Endodermal cell (in vitro differentiated cells): ENCODE measurements at regions not wholly inside any gene's neighbourhood (a gene's known extent, or its start where the extent isn't known, plus 50 kb on each side); places are given as distances from the start of the nearest gene placed in this dataset.

Experiments used
- DNase-seq: peaks from one replicate; pipeline ENCODE4 v3.0.0-alpha.2; 2017
- H3K27ac ChIP-seq: 2 replicates; pipeline ENCODE4 v1.5.1; 2013; ENCODE audit warnings: mild to moderate bottlenecking, low read depth, low read length, moderate library complexity
- H3K27me3 ChIP-seq: 2 replicates; pipeline ENCODE4 v1.6.1; 2013; ENCODE audit warnings: mild to moderate bottlenecking, low read length, moderate library complexity; ENCODE audit not compliant: insufficient read depth, control insufficient read depth, poor library complexity, severe bottlenecking
- H3K36me3 ChIP-seq: 2 replicates; pipeline ENCODE4 v1.7.0; 2013; ENCODE audit warnings: mild to moderate bottlenecking, low read length, moderate library complexity; ENCODE audit not compliant: control insufficient read depth, insufficient read depth
- H3K4me1 ChIP-seq: one replicate; pipeline ENCODE4 v1.7.0; 2013; ENCODE audit warnings: low read length; ENCODE audit not compliant: control insufficient read depth, insufficient read depth
- H3K4me3 ChIP-seq: 2 replicates; pipeline ENCODE4 v1.5.1; 2013; ENCODE audit warnings: mild to moderate bottlenecking, low read length, moderate library complexity
- H3K9ac ChIP-seq: 2 replicates; pipeline ENCODE4 v1.6.1; 2013; ENCODE audit warnings: mild to moderate bottlenecking, low read length, moderate library complexity; ENCODE audit not compliant: poor library complexity, severe bottlenecking; ENCODE audit errors: extremely low read depth
- H3K9me3 ChIP-seq: 2 replicates; pipeline ENCODE4 v1.6.1; 2013; ENCODE audit warnings: mild to moderate bottlenecking, low read length, moderate library complexity; ENCODE audit not compliant: control insufficient read depth
- H3K27ac Mint-ChIP-seq: 2 replicates; pipeline ENCODE4 v1.8.0; 2020; ENCODE audit warnings: mixed read lengths
- H3K27me3 Mint-ChIP-seq: 2 replicates; pipeline ENCODE4 v1.8.0; 2021; ENCODE audit warnings: mild to moderate bottlenecking, mixed read lengths; ENCODE audit not compliant: insufficient read depth
- H3K36me3 Mint-ChIP-seq: 2 replicates; pipeline ENCODE4 v1.8.0; 2020; ENCODE audit warnings: low read depth, mixed read lengths
- H3K4me1 Mint-ChIP-seq: 2 replicates; pipeline ENCODE4 v1.8.0; 2020; ENCODE audit warnings: mixed read lengths
- H3K4me3 Mint-ChIP-seq: 2 replicates; pipeline ENCODE4 v1.8.0; 2020; ENCODE audit warnings: mild to moderate bottlenecking, moderate library complexity, mixed read lengths
- H3K9me3 Mint-ChIP-seq: 2 replicates; pipeline ENCODE4 v1.8.0; 2020; ENCODE audit warnings: mild to moderate bottlenecking, mixed read lengths
- WGBS, 2 experiments: methylation state at CpG; one replicate each; pipeline versions ENCODE4 v1.1.5 to v1.1.7; 2013; ENCODE audit warnings: missing lambda C conversion rate in 2 of 2, mixed read lengths in 1 of 2; ENCODE audit not compliant: insufficient coverage in 1 of 2, insufficient read length in 1 of 2; 5-methylcytosine and 5-hydroxymethylcytosine counted together
- TF ChIP-seq, protein P1 (sequence below): fragments of 200-600 bp; sonication (generic); conservative IDR thresholded peaks from 2 replicates; pipeline ENCODE4 v1.5.0; 2021; ENCODE audit warnings: antibody characterized with exemption, mild to moderate bottlenecking

DNA sequence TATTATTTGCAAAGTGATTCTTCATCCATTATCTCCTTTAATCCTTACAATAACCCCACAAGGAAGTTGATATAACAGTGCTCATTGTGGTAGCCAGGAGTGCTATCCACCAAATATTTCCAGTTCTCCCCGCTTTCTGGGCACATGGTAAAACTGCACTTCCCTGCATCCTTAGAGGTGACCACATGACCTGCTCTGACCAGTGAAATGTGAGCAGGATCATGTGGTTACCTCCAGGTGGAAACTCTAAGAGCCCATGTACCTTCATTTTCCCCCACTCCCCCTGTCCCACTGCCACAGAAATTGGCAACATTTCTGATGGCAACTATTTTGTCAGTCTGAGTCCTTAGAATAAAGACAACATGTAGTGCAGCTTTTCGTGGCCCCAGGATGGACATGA, 89.7 kb downstream of the MRPL46 start:
- DNase-seq = no peak
- Mint-ChIP-seq H3K4me1 (peaks cover 10% of the 10 kb centered on the region), H3K4me3 (no peak overlapping the region), H3K36me3 (no peaks in the 10 kb centered on the region), H3K27me3 (peaks cover 84% of the 10 kb centered on the region), H3K9me3 (peaks cover 4% of the 10 kb centered on the region), H3K27ac (no peak overlapping the region)
- TF ChIP-seq, protein P1, sequence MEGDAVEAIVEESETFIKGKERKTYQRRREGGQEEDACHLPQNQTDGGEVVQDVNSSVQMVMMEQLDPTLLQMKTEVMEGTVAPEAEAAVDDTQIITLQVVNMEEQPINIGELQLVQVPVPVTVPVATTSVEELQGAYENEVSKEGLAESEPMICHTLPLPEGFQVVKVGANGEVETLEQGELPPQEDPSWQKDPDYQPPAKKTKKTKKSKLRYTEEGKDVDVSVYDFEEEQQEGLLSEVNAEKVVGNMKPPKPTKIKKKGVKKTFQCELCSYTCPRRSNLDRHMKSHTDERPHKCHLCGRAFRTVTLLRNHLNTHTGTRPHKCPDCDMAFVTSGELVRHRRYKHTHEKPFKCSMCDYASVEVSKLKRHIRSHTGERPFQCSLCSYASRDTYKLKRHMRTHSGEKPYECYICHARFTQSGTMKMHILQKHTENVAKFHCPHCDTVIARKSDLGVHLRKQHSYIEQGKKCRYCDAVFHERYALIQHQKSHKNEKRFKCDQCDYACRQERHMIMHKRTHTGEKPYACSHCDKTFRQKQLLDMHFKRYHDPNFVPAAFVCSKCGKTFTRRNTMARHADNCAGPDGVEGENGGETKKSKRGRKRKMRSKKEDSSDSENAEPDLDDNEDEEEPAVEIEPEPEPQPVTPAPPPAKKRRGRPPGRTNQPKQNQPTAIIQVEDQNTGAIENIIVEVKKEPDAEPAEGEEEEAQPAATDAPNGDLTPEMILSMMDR = no peak
- Histone ChIP-seq H3K9me3 (no peaks in the 10 kb centered on the region), H3K27ac (no peak overlapping the region), H3K4me3 (no peak overlapping the region), H3K36me3 (no peaks in the 10 kb centered on the region), H3K27me3 (peaks cover 91% of the 10 kb centered on the region), H3K9ac (no peak overlapping the region), H3K4me1 (no peaks in the 10 kb centered on the region)
- WGBS, 2 experiments = 95 to 98% methylated on average over 2 of the region's 2 CpGs

DNA sequence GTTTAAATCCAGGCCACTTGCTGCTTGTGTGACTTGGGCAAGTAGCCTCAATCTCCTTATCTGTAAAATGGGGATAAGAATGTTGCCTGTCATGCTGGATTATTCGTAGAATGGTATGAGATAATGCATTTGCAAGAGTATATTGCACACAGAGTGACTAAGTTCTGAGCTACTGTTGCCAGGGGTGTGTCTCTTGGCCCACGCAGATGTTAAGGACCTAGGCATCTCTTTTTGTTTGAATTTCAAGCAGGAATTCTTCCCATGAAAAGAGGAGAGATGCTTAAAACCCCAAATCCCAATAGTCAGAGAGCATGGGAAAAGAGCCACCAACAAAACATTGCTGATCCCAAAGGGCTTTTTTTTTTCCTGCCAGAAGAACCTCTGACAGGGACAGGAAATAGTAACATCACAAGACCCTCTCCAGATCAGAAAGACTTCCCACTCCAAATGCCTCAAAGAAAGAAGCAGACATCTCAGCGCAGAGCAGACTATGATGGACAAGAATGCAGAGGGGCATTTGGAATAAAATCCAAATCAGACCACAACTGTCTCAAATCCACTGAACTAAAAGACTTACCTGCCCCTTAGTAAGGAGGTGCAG, 90.5 kb downstream of the MRPL46 start:
- peaks cover 88% of the 10 kb centered on the region for H3K27me3 ChIP-seq
- Mint-ChIP-seq H3K27ac (no peak overlapping the region), H3K27me3 (peaks cover 81% of the 10 kb centered on the region), H3K4me1 (peaks cover 10% of the 10 kb centered on the region), H3K36me3 (no peaks in the 10 kb centered on the region), H3K9me3 (peaks cover 4% of the 10 kb centered on the region), H3K4me3 (no peak overlapping the region)
- no peaks in the 10 kb centered on the region for H3K9me3 ChIP-seq
- H3K27ac ChIP-seq = no peak overlapping the region
- no peaks in the 10 kb centered on the region for H3K4me1 ChIP-seq
- H3K4me3 ChIP-seq = no peak overlapping the region
- DNase-seq = no peak
- 90 to 92% methylated on average over 2 to 3 of the region's 3 CpGs for WGBS, 2 experiments
- no peak overlapping the region for H3K9ac ChIP-seq
- no peaks in the 10 kb centered on the region for H3K36me3 ChIP-seq
- TF ChIP-seq, protein P1 = no peak

DNA sequence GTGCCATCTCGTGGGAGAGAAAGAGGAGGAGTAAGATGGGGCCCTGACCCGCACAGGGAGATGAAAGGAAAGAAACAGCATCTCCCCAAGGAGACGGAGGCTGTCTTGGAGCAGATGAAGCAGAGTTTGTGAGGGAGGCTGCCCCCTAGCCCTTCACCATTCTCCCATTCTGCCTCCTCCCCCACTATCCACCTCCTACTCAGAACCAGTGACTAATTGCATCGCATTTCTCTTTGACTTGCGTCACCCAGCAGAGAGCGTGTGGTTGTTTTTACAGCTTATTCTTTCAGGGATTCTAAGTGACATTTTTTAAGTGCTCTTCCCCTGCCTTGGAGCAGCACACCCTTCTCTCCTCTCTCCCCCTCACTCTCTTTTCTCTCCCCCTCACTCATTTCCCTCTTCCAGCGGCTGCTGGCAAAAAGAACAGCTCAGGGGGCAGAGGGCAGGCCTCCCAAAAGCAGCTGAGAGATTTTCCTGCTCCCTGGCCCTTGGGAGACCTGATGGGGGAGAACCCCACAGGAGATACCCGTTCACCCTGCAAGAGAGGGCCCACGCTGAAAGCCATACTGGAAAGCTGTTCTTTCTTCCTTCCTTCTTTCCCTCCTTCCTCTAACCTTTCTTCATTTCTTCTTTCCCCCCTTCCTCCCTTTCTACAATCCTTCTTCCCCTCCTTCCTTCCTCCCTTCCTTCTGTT, 91.8 kb downstream of the MRPL46 start:
- peaks cover 80% of the 10 kb centered on the region for H3K27me3 Mint-ChIP-seq
- H3K4me3 Mint-ChIP-seq = no peak overlapping the region

More for the DNA sequence above, 91.8 kb downstream of the MRPL46 start:
- Histone ChIP-seq H3K9me3 (no peaks in the 10 kb centered on the region), H3K4me1 (no peaks in the 10 kb centered on the region), H3K9ac (no peak overlapping the region), H3K27ac (no peak overlapping the region), H3K27me3 (peaks cover 87% of the 10 kb centered on the region), H3K36me3 (no peaks in the 10 kb centered on the region), H3K4me3 (no peak overlapping the region)
- 54 to 62% methylated on average over 6 to 9 of the region's 9 CpGs for WGBS, 2 experiments
- H3K36me3 Mint-ChIP-seq = no peaks in the 10 kb centered on the region
- peaks cover 4% of the 10 kb centered on the region for H3K9me3 Mint-ChIP-seq
- TF ChIP-seq, protein P1 = no peak
- DNase-seq = peak; percentile 54
- H3K4me1 Mint-ChIP-seq = peaks cover 10% of the 10 kb centered on the region
- H3K27ac Mint-ChIP-seq = no peak overlapping the region
